B cell (primary cell): ENCODE measurements at regions not wholly inside any gene's neighbourhood (a gene's known extent, or its start where the extent isn't known, plus 50 kb on each side); places are given as distances from the start of the nearest gene placed in this dataset.

Source experiments
- ATAC-seq: fragments of 200-7000 bp; cut with Tn5 transposase; one replicate; pipeline ENCODE4 v1.10.0; 2021; ENCODE audit warnings: low read depth, mild to moderate bottlenecking, moderate number of reproducible peaks, moderate library complexity
- CTCF ChIA-PET: fragments of 350-600 bp; sonication (Branson Sonifier 250); formaldehyde crosslinking; loops from one replicate; lab custom pipeline; 2021; ENCODE audit warnings: antibody characterized with exemption, inconsistent platforms; lab: Charles Lee
- POLR2A ChIA-PET: fragments of 350-600 bp; sonication (Branson Sonifier 250); formaldehyde crosslinking; loops from one replicate; lab custom pipeline; 2021; ENCODE audit warnings: antibody characterized with exemption; lab: Charles Lee
- DNase-seq: peaks from one replicate; pipeline ENCODE4 v3.0.0; 2013
- H2AFZ ChIP-seq: 2 replicates; pipeline ENCODE4 v1.6.1; 2012; ENCODE audit warnings: mild to moderate bottlenecking, low read depth, low read length; ENCODE audit not compliant: insufficient read depth, poor library complexity, severe bottlenecking
- H3K27ac ChIP-seq, 2 donors: 1 replicate in 1 of 2; 2 replicates in 1 of 2; pipeline ENCODE4 v1.5.1; 2012 to 2013; ENCODE audit warnings: low read length in 2 of 2, mild to moderate bottlenecking in 2 of 2, moderate library complexity in 1 of 2
- H3K27me3 ChIP-seq, 4 experiments: fragments of 200-600 bp in 1 of 4; sonication (generic) in 1 of 4; replicated peaks in 1 of 4; 1 replicate in 2 of 4; 2 replicates in 2 of 4; pipeline versions ENCODE4 v1.6.1 to v1.7.0; 2013 to 2016; ENCODE audit warnings: low read length in 3 of 4, mild to moderate bottlenecking in 2 of 4, mixed read lengths in 1 of 4, moderate library complexity in 1 of 4; ENCODE audit not compliant: insufficient read depth in 4 of 4, control insufficient read depth in 3 of 4; ENCODE audit errors: control extremely low read depth in 1 of 4
- H3K36me3 ChIP-seq, 2 experiments: replicated peaks in 1 of 2; 1 replicate in 1 of 2; 2 replicates in 1 of 2; pipeline versions ENCODE4 v1.6.1 to v1.7.1; 2013; ENCODE audit warnings: low read length in 1 of 2; ENCODE audit not compliant: insufficient read depth in 2 of 2, control insufficient read depth in 1 of 2; ENCODE audit errors: control extremely low read depth in 1 of 2, extremely low read depth in 1 of 2
- H3K4me1 ChIP-seq, 2 donors: fragments of 200-600 bp in 1 of 2; sonication (generic) in 1 of 2; 1 replicate in 1 of 2; 2 replicates in 1 of 2; pipeline versions ENCODE4 v1.5.1 to v1.6.1; 2013 to 2017; ENCODE audit warnings: low read length in 2 of 2; ENCODE audit not compliant: control insufficient read depth in 2 of 2, insufficient read depth in 2 of 2
- H3K4me2 ChIP-seq: replicated peaks from 2 replicates; pipeline ENCODE3; 2012; ENCODE audit warnings: mild to moderate bottlenecking, low read depth, low read length; ENCODE audit not compliant: poor library complexity, severe bottlenecking
- H3K4me3 ChIP-seq, 5 experiments: fragments of 200-600 bp in 1 of 5; sonication (generic) in 1 of 5; 1 replicate in 3 of 5; 2 replicates in 2 of 5; pipeline versions ENCODE4 v1.5.1 to v1.7.0; 2011 to 2016; ENCODE audit warnings: low read length in 4 of 5, mild to moderate bottlenecking in 4 of 5, low read depth in 2 of 5, control low read depth in 1 of 5, moderate library complexity in 1 of 5; ENCODE audit not compliant: insufficient read depth in 1 of 5; ENCODE audit errors: control extremely low read depth in 1 of 5, extremely low read depth in 1 of 5
- H3K79me2 ChIP-seq: fragments of 200-600 bp; sonication (generic); one replicate; pipeline ENCODE4 v1.6.0; 2016; ENCODE audit warnings: low read length; ENCODE audit not compliant: control insufficient read depth, insufficient read depth
- H3K9ac ChIP-seq: fragments of 200-600 bp; sonication (generic); 2 replicates; pipeline ENCODE4 v1.6.1; 2017; ENCODE audit warnings: mild to moderate bottlenecking, low read length, moderate library complexity
- H3K9me3 ChIP-seq, 3 donors: one replicate each; pipeline versions ENCODE4 v1.6.1 to v1.7.1; 2013; ENCODE audit warnings: low read length in 2 of 3; ENCODE audit not compliant: control insufficient read depth in 2 of 3, insufficient read depth in 1 of 3; ENCODE audit errors: control extremely low read depth in 1 of 3
- H4K20me1 ChIP-seq: 2 replicates; pipeline ENCODE4 v1.6.0; 2012; ENCODE audit warnings: mild to moderate bottlenecking, low read length; ENCODE audit not compliant: insufficient read depth, control insufficient read depth, poor library complexity, severe bottlenecking
- H3K27ac Mint-ChIP-seq: one replicate; pipeline ENCODE4 v1.8.0; 2021; ENCODE audit warnings: mixed read lengths
- H3K27me3 Mint-ChIP-seq: one replicate; pipeline ENCODE4 v1.8.0; 2021; ENCODE audit warnings: mixed read lengths
- H3K4me1 Mint-ChIP-seq: one replicate; pipeline ENCODE4 v1.8.0; 2021; ENCODE audit warnings: mixed read lengths
- H3K4me3 Mint-ChIP-seq: one replicate; pipeline ENCODE4 v1.8.0; 2021; ENCODE audit warnings: mixed read lengths
- H3K9me3 Mint-ChIP-seq: one replicate; pipeline ENCODE4 v1.8.0; 2022; ENCODE audit warnings: mixed read lengths; ENCODE audit not compliant: insufficient read depth
- EZH2 ChIP-seq: IDR thresholded peaks from 2 replicates; pipeline ENCODE4 v1.6.1; 2012; ENCODE audit warnings: borderline replicate concordance, low read depth, mild to moderate bottlenecking, moderate library complexity, low read length; ENCODE audit not compliant: insufficient read depth, poor library complexity, severe bottlenecking
- WGBS: methylation state at CpG from one replicate; pipeline ENCODE4 v1.1.5; 2013; ENCODE audit warnings: missing lambda C conversion rate; ENCODE audit not compliant: insufficient coverage; 5-methylcytosine and 5-hydroxymethylcytosine counted together
- intact Hi-C: fragments of 100-400 bp; cut with micrococcal nuclease; formaldehyde crosslinking; loops from one replicate; pipeline ENCODE4 v1.10.0; 2022
- TF ChIP-seq, protein P1 (sequence below): fragments of 200-600 bp; IDR thresholded peaks from one replicate; pipeline ENCODE4 v1.8.0; 2022; ENCODE audit warnings: antibody characterized with exemption, mild to moderate bottlenecking

DNA sequence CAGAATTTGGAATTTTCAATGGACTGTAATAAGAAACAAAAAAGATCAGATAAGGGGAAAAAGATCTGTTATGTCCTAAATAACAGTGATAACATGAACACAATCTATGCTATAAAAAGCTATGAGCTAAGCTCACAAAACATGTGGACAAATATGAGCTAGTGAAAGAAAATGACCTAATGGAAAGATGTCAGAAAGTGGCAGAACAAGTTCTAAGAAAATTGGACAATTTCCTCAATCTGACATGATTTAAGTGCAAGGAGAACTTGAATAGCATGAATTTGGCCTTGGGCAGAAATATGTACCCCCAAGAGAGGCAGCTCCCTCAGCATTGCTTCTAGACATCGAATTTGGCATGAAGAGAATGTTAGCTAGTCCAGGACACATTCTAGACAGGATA lies 212.0 kb upstream of the PGR start:
- Mint-ChIP-seq H3K27ac (no peak overlapping the region), H3K27me3 (no peaks in the 10 kb centered on the region), H3K9me3 (peaks cover 2% of the 10 kb centered on the region), H3K4me1 (no peaks in the 10 kb centered on the region), H3K4me3 (no peak overlapping the region)
- H3K27ac ChIP-seq, result no peak overlapping the region
- POLR2A ChIA-PET, result no interaction called here
- H3K4me3 ChIP-seq, result no peak overlapping the region
- intact Hi-C loops, result no loop called here
- no CpG with 5 or more reads among the region's 1 CpG for WGBS
- H3K27me3 ChIP-seq, result no peaks in the 10 kb centered on the region
- TF ChIP-seq EZH2, result no peak
- TF ChIP-seq, protein P1, sequence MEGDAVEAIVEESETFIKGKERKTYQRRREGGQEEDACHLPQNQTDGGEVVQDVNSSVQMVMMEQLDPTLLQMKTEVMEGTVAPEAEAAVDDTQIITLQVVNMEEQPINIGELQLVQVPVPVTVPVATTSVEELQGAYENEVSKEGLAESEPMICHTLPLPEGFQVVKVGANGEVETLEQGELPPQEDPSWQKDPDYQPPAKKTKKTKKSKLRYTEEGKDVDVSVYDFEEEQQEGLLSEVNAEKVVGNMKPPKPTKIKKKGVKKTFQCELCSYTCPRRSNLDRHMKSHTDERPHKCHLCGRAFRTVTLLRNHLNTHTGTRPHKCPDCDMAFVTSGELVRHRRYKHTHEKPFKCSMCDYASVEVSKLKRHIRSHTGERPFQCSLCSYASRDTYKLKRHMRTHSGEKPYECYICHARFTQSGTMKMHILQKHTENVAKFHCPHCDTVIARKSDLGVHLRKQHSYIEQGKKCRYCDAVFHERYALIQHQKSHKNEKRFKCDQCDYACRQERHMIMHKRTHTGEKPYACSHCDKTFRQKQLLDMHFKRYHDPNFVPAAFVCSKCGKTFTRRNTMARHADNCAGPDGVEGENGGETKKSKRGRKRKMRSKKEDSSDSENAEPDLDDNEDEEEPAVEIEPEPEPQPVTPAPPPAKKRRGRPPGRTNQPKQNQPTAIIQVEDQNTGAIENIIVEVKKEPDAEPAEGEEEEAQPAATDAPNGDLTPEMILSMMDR, result no peak
- no peaks in the 10 kb centered on the region for H3K4me1 ChIP-seq
- H3K79me2 ChIP-seq, result no peaks in the 10 kb centered on the region
- CTCF ChIA-PET, result no interaction called here
- H2AFZ ChIP-seq, result no peak overlapping the region
- no peak overlapping the region for H3K9ac ChIP-seq
- no peaks in the 10 kb centered on the region for H3K36me3 ChIP-seq
- H3K4me2 ChIP-seq, result no peak overlapping the region
- no peaks in the 10 kb centered on the region for H3K9me3 ChIP-seq
- no peak for ATAC-seq
- H4K20me1 ChIP-seq, result no peaks in the 10 kb centered on the region
- DNase-seq, result no peak

DNA sequence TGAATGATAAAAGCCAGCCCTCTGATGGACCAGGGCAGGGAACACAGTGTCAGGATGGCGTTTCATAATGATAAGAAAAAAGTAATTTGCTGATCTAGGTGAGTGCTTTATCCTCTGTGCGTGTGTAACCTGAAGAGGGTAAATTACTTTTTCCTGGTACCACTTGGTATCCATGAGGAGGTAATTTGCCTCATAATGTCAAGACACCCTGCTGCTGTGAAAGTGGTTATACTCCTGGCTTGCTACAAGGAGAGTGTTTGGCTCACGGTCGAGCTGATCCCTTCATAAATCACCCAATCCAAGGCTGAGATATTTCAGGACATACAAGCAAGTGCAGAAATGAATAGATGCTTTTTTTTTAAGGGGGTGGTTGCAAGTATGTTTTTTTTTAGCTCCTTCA lies 207.2 kb upstream of the PGR start:
- CTCF ChIA-PET, result no interaction called here
- peaks cover 3% of the 10 kb centered on the region for H3K9me3 Mint-ChIP-seq
- intact Hi-C loops, result no loop called here
- no peak overlapping the region for H3K4me3 ChIP-seq
- WGBS, result 29% methylated on average over 1 of the region's 4 CpGs
- H3K27me3 Mint-ChIP-seq, result no peaks in the 10 kb centered on the region
- ATAC-seq (no peak), DNase-seq (no peak)
- no peak overlapping the region for H3K4me2 ChIP-seq
- no peaks in the 10 kb centered on the region for H3K4me1 Mint-ChIP-seq
- no peaks in the 10 kb centered on the region for H3K27me3 ChIP-seq
- no peaks in the 10 kb centered on the region for H3K36me3 ChIP-seq
- POLR2A ChIA-PET, result no interaction called here
- H3K9ac ChIP-seq, result no peak overlapping the region
- H3K4me3 Mint-ChIP-seq, result no peak overlapping the region
- H3K9me3 ChIP-seq, result no peaks in the 10 kb centered on the region
- no peak overlapping the region for H2AFZ ChIP-seq
- no peaks in the 10 kb centered on the region for H3K4me1 ChIP-seq
- TF ChIP-seq EZH2, result no peak
- TF ChIP-seq, protein P1, result no peak
- H3K79me2 ChIP-seq, result no peaks in the 10 kb centered on the region
- H4K20me1 ChIP-seq, result no peaks in the 10 kb centered on the region
- no peak overlapping the region for H3K27ac Mint-ChIP-seq
- H3K27ac ChIP-seq, result no peak overlapping the region
